Subcutaneous abdominal adipose tissue (tissue), 5 donors: ENCODE measurements at regions not wholly inside any gene's neighbourhood (a gene's known extent, or its start where the extent isn't known, plus 50 kb on each side); places are given as distances from the start of the nearest gene placed in this dataset.

Experiments used
- H3K27ac ChIP-seq: one replicate; pipeline ENCODE4 v1.7.0; 2013; ENCODE audit warnings: low read depth, mild to moderate bottlenecking, inconsistent platforms, low read length, moderate library complexity
- H3K27me3 ChIP-seq, 5 donors: one replicate each; pipeline ENCODE4 v1.7.0; 2013; ENCODE audit warnings: low read length in 5 of 5, inconsistent platforms in 1 of 5; ENCODE audit not compliant: control insufficient read depth in 5 of 5, insufficient read depth in 4 of 5
- H3K36me3 ChIP-seq, 5 donors: one replicate each; pipeline ENCODE4 v1.7.0; 2013; ENCODE audit warnings: low read length in 5 of 5; ENCODE audit not compliant: control insufficient read depth in 5 of 5, insufficient read depth in 5 of 5
- H3K4me1 ChIP-seq, 5 donors: one replicate each; pipeline ENCODE4 v1.7.0; 2013; ENCODE audit warnings: low read length in 5 of 5, mild to moderate bottlenecking in 3 of 5, moderate library complexity in 1 of 5; ENCODE audit not compliant: control insufficient read depth in 5 of 5, insufficient read depth in 5 of 5
- H3K4me3 ChIP-seq, 5 donors: one replicate each; pipeline ENCODE4 v1.7.0; 2013; ENCODE audit warnings: low read length in 5 of 5, low read depth in 1 of 5
- H3K9ac ChIP-seq, 5 donors: one replicate each; pipeline ENCODE4 v1.7.0; 2013; ENCODE audit warnings: low read length in 5 of 5, mild to moderate bottlenecking in 4 of 5, moderate library complexity in 3 of 5
- H3K9me3 ChIP-seq, 5 donors: one replicate each; pipeline ENCODE4 v1.7.0; 2013; ENCODE audit warnings: low read length in 5 of 5; ENCODE audit not compliant: control insufficient read depth in 5 of 5
- donor health status: healthy.
- donor health status: healthy.
- donor health status: healthy.
- donor health status: healthy.
- donor health status: healthy.

- no peaks in the 10 kb centered on the region for H3K9me3 ChIP-seq
- H3K27ac ChIP-seq: no peak overlapping the region
- H3K4me1 ChIP-seq: peaks cover 0 to 12% (median 0%) of the 10 kb centered on the region in 5 donors
- H3K36me3 ChIP-seq: no peaks in the 10 kb centered on the region
- no peak overlapping the region for H3K9ac ChIP-seq
- H3K4me3 ChIP-seq: no peak overlapping the region
- no peaks in the 10 kb centered on the region for H3K27me3 ChIP-seq
These were observed 409.6 kb downstream of the FBXO15 start for GRCh38 chr18:73737990-73738389.

GRCh38 chr18:73735836-73736235 is 411.8 kb downstream of the FBXO15 start:
- Histone ChIP-seq H3K9me3 (peaks cover 0 to under 1% (median 0%) of the 10 kb centered on the region in 5 donors), H3K27me3 (no peaks in the 10 kb centered on the region), H3K4me3 (no peak overlapping the region), H3K9ac (no peak overlapping the region), H3K27ac (no peak overlapping the region), H3K36me3 (no peaks in the 10 kb centered on the region), H3K4me1 (no peaks in the 10 kb centered on the region)

GRCh38 chr18:73733806-73734314 is 413.8 kb downstream of the FBXO15 start:
- Histone ChIP-seq H3K9me3 (peaks cover 0 to 11% (median 4%) of the 10 kb centered on the region in 5 donors), H3K27me3 (no peaks in the 10 kb centered on the region), H3K36me3 (no peaks in the 10 kb centered on the region), H3K4me1 (no peaks in the 10 kb centered on the region), H3K9ac (no peak overlapping the region), H3K27ac (no peak overlapping the region), H3K4me3 (no peak overlapping the region)

GRCh38 chr18:73733376-73733775 is 414.3 kb downstream of the FBXO15 start:
- no peak overlapping the region for H3K27ac ChIP-seq
- no peaks in the 10 kb centered on the region for H3K27me3 ChIP-seq
- H3K9me3 ChIP-seq: peaks cover 0 to 11% (median 4%) of the 10 kb centered on the region in 5 donors
- no peak overlapping the region for H3K9ac ChIP-seq
- no peaks in the 10 kb centered on the region for H3K36me3 ChIP-seq
- no peak overlapping the region for H3K4me3 ChIP-seq
- H3K4me1 ChIP-seq: no peaks in the 10 kb centered on the region

GRCh38 chr18:73728657-73729056 is 419.0 kb downstream of the FBXO15 start:
- H3K9me3 ChIP-seq: peaks cover 0 to 11% (median 4%) of the 10 kb centered on the region in 5 donors
- no peaks in the 10 kb centered on the region for H3K4me1 ChIP-seq
- no peaks in the 10 kb centered on the region for H3K36me3 ChIP-seq
- no peak overlapping the region for H3K4me3 ChIP-seq
- H3K9ac ChIP-seq: no peak overlapping the region
- H3K27me3 ChIP-seq: no peaks in the 10 kb centered on the region
- no peak overlapping the region for H3K27ac ChIP-seq

GRCh38 chr18:73724958-73725357 is 422.7 kb downstream of the FBXO15 start:
- H3K4me3 ChIP-seq: no peak overlapping the region
- no peaks in the 10 kb centered on the region for H3K27me3 ChIP-seq
- no peaks in the 10 kb centered on the region for H3K4me1 ChIP-seq
- no peak overlapping the region for H3K27ac ChIP-seq
- peaks cover 0 to 2% (median 0%) of the 10 kb centered on the region in 5 donors for H3K9me3 ChIP-seq
- H3K9ac ChIP-seq: no peak overlapping the region
- no peaks in the 10 kb centered on the region for H3K36me3 ChIP-seq

- Histone ChIP-seq H3K36me3 (no peaks in the 10 kb centered on the region), H3K27me3 (no peaks in the 10 kb centered on the region), H3K9ac (no peak overlapping the region), H3K4me1 (peaks cover 0 to 2% (median 0%) of the 10 kb centered on the region in 5 donors), H3K27ac (no peak overlapping the region), H3K4me3 (no peak overlapping the region), H3K9me3 (no peaks in the 10 kb centered on the region)
These were observed 428.0 kb downstream of the FBXO15 start for GRCh38 chr18:73719611-73720010.

- H3K9ac ChIP-seq: no peak overlapping the region
- no peak overlapping the region for H3K27ac ChIP-seq
- no peaks in the 10 kb centered on the region for H3K9me3 ChIP-seq
- H3K4me1 ChIP-seq: peaks cover 0 to 2% (median 0%) of the 10 kb centered on the region in 5 donors
- H3K27me3 ChIP-seq: no peaks in the 10 kb centered on the region
- H3K4me3 ChIP-seq: no peak overlapping the region
- no peaks in the 10 kb centered on the region for H3K36me3 ChIP-seq
These were observed 430.1 kb downstream of the FBXO15 start for GRCh38 chr18:73717570-73717969.

GRCh38 chr18:73715210-73715670 is 432.4 kb downstream of the FBXO15 start:
- Histone ChIP-seq H3K4me1 (peaks cover 0 to 2% (median 0%) of the 10 kb centered on the region in 5 donors), H3K4me3 (no peak overlapping the region), H3K27ac (no peak overlapping the region), H3K36me3 (no peaks in the 10 kb centered on the region), H3K9ac (no peak overlapping the region), H3K9me3 (no peaks in the 10 kb centered on the region), H3K27me3 (no peaks in the 10 kb centered on the region)

GRCh38 chr18:73714466-73714865 is 433.2 kb downstream of the FBXO15 start:
- H3K9me3 ChIP-seq: no peaks in the 10 kb centered on the region
- H3K9ac ChIP-seq: no peak overlapping the region
- H3K27ac ChIP-seq: no peak overlapping the region
- peaks cover 0 to 2% (median 0%) of the 10 kb centered on the region in 5 donors for H3K4me1 ChIP-seq
- no peaks in the 10 kb centered on the region for H3K36me3 ChIP-seq
- H3K27me3 ChIP-seq: no peaks in the 10 kb centered on the region
- H3K4me3 ChIP-seq: no peak overlapping the region
